Ishikawa (cell line): ENCODE measurements at regions not wholly inside any gene's neighbourhood (a gene's known extent, or its start where the extent isn't known, plus 50 kb on each side); places are given as distances from the start of the nearest gene placed in this dataset.

ENCODE experiments used
- CEBPB ChIP-seq: IDR thresholded peaks from 2 replicates; pipeline ENCODE4 v1.6.1; 2012
- CREB1 ChIP-seq: IDR thresholded peaks from 2 replicates; pipeline ENCODE4 v1.6.1; 2012; ENCODE audit warnings: low read depth
- EGR1 ChIP-seq: IDR thresholded peaks from 2 replicates; pipeline ENCODE4 v1.6.1; 2012
- EP300 ChIP-seq: IDR thresholded peaks from 2 replicates; pipeline ENCODE4 v1.6.1; 2012; ENCODE audit warnings: borderline replicate concordance
- FOXM1 ChIP-seq: IDR thresholded peaks from 2 replicates; pipeline ENCODE4 v1.6.1; 2012; ENCODE audit warnings: low read depth, borderline replicate concordance
- MAX ChIP-seq: IDR thresholded peaks from 2 replicates; pipeline ENCODE4 v1.6.1; 2012
- NFIC ChIP-seq: IDR thresholded peaks from 2 replicates; pipeline ENCODE4 v1.6.1; 2012
- RAD21 ChIP-seq: IDR thresholded peaks from 2 replicates; pipeline ENCODE4 v1.6.1; 2012; ENCODE audit warnings: low read depth
- REST ChIP-seq: IDR thresholded peaks from 2 replicates; pipeline ENCODE4 v1.6.1; 2012; ENCODE audit warnings: low read depth, mild to moderate bottlenecking
- TAF1 ChIP-seq: IDR thresholded peaks from 2 replicates; pipeline ENCODE4 v1.6.1; 2012; ENCODE audit warnings: low read depth, mild to moderate bottlenecking
- TCF12 ChIP-seq: IDR thresholded peaks from 2 replicates; pipeline ENCODE4 v1.6.1; 2012; ENCODE audit warnings: low read depth
- TEAD4 ChIP-seq: IDR thresholded peaks from 2 replicates; pipeline ENCODE4 v1.6.1; 2012
- USF1 ChIP-seq: IDR thresholded peaks from 2 replicates; pipeline ENCODE4 v1.6.1; 2012
- YY1 ChIP-seq: IDR thresholded peaks from 2 replicates; pipeline ENCODE4 v1.6.1; 2012; ENCODE audit warnings: low read depth
- ZBTB7A ChIP-seq: IDR thresholded peaks from 2 replicates; pipeline ENCODE4 v1.6.1; 2012; ENCODE audit warnings: low read depth

- TF ChIP-seq TAF1, result no peak
- no peak for TF ChIP-seq NFIC
- no peak for TF ChIP-seq TEAD4
- TF ChIP-seq EGR1, result no peak
- no peak for TF ChIP-seq MAX
- no peak for TF ChIP-seq FOXM1
- no peak for TF ChIP-seq CEBPB
- no peak for TF ChIP-seq YY1
- no peak for TF ChIP-seq TCF12
- no peak for TF ChIP-seq RAD21
- no peak for TF ChIP-seq ZBTB7A
- TF ChIP-seq EP300, result no peak
- no peak for TF ChIP-seq REST
- no peak for TF ChIP-seq USF1
- no peak for TF ChIP-seq CREB1
Measured at GRCh38 chr12:131250951-131251315, 297.2 kb downstream of the ADGRD1 start.

GRCh38 chr12:131251336-131252101 lies 297.8 kb downstream of the ADGRD1 start:
- TF ChIP-seq ZBTB7A (no peak), EP300 (no peak), MAX (no peak), NFIC (no peak), TAF1 (no peak)

- no peak for TF ChIP-seq ZBTB7A
- no peak for TF ChIP-seq EP300
Measured at GRCh38 chr12:131253376-131254026, 299.8 kb downstream of the ADGRD1 start.

GRCh38 chr12:131254374-131254773 lies 300.7 kb downstream of the ADGRD1 start:
- TF ChIP-seq TEAD4 (no peak), TAF1 (no peak), EP300 (no peak), CEBPB (no peak), RAD21 (no peak), TCF12 (no peak), MAX (no peak), USF1 (no peak)

GRCh38 chr12:131258398-131258797 lies 304.7 kb downstream of the ADGRD1 start:
- no peak for TF ChIP-seq TEAD4
- TF ChIP-seq YY1, result no peak
- no peak for TF ChIP-seq TAF1
- no peak for TF ChIP-seq FOXM1
- no peak for TF ChIP-seq NFIC
- no peak for TF ChIP-seq EP300
- no peak for TF ChIP-seq REST
- no peak for TF ChIP-seq USF1
- TF ChIP-seq RAD21, result no peak
- no peak for TF ChIP-seq MAX
- TF ChIP-seq ZBTB7A, result no peak
- no peak for TF ChIP-seq CREB1
- TF ChIP-seq CEBPB, result no peak
- no peak for TF ChIP-seq TCF12
